22Rv1 (cell line): ENCODE measurements at regions not wholly inside any gene's neighbourhood (a gene's known extent, or its start where the extent isn't known, plus 50 kb on each side); places are given as distances from the start of the nearest gene placed in this dataset.

Experiments used
- ZFX ChIP-seq: fragments of 450-650 bp; IDR thresholded peaks from 2 replicates; pipeline ENCODE4 v1.6.1; 2017; ENCODE audit warnings: antibody characterized with exemption, borderline replicate concordance
- TF ChIP-seq, protein P1 (sequence below): fragments of 450-650 bp; IDR thresholded peaks from 2 replicates; pipeline ENCODE4 v1.5.1; 2017; ENCODE audit warnings: mild to moderate bottlenecking

GRCh38 chr16:6593799-6594198 lies 738.8 kb upstream of the RBFOX1 start:
- TF ChIP-seq, protein P1, sequence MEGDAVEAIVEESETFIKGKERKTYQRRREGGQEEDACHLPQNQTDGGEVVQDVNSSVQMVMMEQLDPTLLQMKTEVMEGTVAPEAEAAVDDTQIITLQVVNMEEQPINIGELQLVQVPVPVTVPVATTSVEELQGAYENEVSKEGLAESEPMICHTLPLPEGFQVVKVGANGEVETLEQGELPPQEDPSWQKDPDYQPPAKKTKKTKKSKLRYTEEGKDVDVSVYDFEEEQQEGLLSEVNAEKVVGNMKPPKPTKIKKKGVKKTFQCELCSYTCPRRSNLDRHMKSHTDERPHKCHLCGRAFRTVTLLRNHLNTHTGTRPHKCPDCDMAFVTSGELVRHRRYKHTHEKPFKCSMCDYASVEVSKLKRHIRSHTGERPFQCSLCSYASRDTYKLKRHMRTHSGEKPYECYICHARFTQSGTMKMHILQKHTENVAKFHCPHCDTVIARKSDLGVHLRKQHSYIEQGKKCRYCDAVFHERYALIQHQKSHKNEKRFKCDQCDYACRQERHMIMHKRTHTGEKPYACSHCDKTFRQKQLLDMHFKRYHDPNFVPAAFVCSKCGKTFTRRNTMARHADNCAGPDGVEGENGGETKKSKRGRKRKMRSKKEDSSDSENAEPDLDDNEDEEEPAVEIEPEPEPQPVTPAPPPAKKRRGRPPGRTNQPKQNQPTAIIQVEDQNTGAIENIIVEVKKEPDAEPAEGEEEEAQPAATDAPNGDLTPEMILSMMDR = no peak
- TF ChIP-seq ZFX = no peak
